Inflammatory macrophage treated with lipopolysaccharide for 4 hours (primary cell): ENCODE measurements at regions not wholly inside any gene's neighbourhood (a gene's known extent, or its start where the extent isn't known, plus 50 kb on each side); places are given as distances from the start of the nearest gene placed in this dataset.
"Not testable (repeated sequence)": the region's sequence is repeated elsewhere in the genome, so short reads cannot be mapped to it uniquely, and the experiment has no call there.

Experiments
- DNase-seq: peaks from one replicate; pipeline ENCODE4 v3.0.0-alpha.2; 2020

GRCh38 chr6:27138837-27139755, 108.4 kb upstream of the PRSS16 start:
- DNase-seq: peak; percentile 68

GRCh38 chr6:27139756-27140579, 107.5 kb upstream of the PRSS16 start:
- DNase-seq: peak; percentile 16

DNA sequence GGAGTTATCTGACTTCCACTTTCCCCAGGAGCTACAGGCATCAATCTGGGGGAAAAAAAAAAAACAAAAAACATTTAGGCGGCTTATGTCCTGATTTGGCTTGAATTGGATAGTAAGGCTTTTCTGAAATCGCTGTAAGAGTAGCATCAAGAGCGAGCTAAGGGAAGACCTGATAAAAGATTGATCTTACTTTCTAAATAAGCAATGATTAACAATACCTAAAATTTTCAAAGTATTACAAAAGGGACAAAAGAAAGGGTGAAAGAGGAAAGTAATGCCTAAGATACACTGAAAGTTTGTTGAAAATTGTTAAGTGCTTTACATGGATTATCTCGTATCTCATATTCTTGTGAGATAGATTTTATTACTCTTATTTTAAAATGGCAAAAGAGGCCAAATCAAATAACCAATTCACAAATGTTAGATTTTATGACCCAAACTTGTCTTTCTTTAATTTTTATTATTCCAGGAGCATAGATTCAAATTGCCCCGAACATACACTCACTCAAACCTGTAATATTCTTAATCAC, 106.4 kb upstream of the PRSS16 start:
- DNase-seq: no peak

DNA sequence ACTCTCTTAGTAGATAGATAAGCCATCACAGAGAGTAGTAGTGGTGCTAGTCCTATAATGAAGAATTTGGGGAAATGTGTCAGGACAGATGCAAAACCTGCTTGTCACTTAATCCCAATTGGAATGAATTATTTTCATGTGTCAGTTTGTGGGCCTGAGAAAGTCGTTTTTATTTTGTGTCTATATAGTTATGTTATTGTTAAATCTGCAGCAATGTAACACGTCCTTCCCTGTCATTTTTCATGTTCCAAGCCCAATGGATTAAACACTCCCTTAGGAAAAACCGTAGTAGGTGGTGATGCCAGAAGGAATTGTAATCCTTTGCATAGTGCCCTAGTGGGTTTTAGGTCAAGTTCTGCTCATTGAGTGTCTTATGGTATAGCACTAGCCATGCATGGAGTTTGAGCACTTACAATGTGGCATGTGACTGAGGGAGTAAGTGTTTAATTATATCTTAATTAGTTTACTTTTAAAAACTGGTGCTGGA, 105.9 kb upstream of the PRSS16 start:
- no peak for DNase-seq

- DNase-seq: not testable (repeated sequence)
Observed at GRCh38 chr6:27143020-27143388, 104.5 kb upstream of the PRSS16 start.

DNA sequence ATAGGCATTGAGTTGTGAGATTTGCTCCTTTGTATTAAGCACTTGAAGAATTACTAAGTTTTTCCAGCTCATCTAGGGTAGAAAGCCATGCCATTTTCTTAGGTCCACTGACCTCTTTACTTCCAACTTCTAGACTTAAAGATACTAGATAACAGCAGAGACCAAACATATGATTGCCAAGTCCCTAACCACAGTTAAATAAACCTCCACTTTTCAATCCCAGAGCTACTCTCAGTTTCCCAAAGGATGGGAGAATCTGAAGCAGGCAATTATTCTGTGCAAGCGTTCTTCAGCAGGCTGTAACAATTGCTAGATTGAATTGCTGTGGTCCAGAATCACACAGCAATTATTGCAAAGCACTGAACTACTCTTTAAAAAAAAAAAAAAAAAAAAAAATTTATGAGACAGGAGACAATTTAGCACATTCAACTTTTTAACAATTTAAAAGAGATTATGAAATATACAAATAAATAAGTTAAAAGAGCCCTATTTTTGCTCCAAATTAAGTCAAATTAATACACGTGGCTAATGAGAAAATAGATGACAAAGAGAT, 104.0 kb upstream of the PRSS16 start:
- DNase-seq: no peak

DNA sequence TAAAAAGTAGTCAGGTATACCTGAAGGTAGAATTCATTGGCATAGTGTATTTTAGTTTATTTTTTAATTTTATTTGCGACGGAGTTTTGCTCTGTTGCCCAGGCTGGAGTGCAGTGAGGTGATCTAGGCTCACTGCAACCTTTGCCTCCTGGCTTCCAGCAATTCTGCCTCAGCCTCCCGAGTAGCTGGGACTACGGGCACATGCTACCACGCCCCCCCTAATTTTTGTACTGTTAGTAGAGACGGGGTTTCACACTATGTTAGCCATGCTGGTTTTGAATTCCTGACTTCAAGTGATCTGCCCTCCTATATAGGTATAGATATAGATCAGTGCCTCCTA, 102.8 kb upstream of the PRSS16 start:
- no peak for DNase-seq

DNA sequence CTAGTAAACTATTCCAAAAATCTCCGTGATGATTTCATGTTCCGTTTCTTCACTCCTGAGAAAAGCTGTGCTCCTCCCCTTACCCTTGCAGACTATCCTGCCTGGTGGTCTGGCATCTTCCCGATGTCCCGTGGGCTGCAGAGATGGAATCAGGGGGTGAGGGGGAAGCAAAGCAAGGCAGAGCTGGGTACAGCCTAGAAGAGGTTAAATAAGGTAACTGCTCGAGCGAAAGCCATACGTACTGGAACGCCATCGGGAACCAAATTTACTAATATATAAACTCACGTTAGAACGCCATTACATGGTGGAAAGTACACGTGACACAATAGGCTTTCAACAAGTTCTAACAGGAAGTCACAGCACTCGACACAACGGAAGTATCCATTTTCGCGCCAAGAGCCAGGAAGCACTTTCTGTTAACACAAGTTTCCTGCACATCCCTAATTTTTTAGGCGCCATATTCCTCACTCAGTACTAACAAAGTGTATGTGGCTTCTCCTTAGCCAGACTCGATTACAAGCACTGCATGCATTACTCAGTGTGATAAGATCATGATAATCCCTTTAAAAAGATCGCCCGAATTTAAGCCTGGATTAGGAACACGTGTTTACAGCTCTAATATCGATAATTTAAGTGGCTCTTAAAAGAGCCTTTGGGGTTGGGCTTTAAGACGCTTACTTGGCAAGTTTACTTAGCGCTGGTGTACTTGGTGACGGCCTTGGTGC, 101.6 kb upstream of the PRSS16 start:
- DNase-seq: peak; percentile 85

GRCh38 chr6:27146456-27146705, 101.1 kb upstream of the PRSS16 start:
- DNase-seq: not testable (repeated sequence)

GRCh38 chr6:27146706-27147505, 100.6 kb upstream of the PRSS16 start:
- DNase-seq: peak; percentile 99

- DNase-seq: no peak
Observed at GRCh38 chr6:27148404-27148795, 99.1 kb upstream of the PRSS16 start.

- no peak for DNase-seq
Observed at GRCh38 chr6:27149150-27149549, 98.4 kb upstream of the PRSS16 start.

DNA sequence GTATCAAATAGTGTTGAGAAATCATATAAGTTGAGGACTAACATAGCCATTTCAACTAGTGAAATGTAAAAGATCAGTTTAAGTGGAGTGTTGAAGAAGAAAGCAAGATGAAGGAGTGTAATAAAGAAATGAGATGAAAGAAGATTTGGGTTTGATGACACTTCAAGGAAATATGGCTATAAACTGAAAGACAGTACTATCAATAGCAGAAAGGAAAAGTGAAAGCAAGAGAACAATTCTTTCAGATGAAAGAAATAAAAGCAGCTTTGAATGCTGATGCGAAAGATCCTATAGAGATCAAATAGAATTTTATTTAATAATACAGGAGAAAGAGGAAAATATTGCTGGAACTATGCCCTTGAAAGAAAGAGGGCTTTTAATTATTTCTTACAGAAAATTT, 92.8 kb upstream of the PRSS16 start:
- DNase-seq: no peak

- DNase-seq: no peak
Observed at GRCh38 chr6:27156874-27157458, 90.5 kb upstream of the PRSS16 start.

- peak; percentile 75 for DNase-seq
Observed at GRCh38 chr6:27157459-27158315, 89.8 kb upstream of the PRSS16 start.

DNA sequence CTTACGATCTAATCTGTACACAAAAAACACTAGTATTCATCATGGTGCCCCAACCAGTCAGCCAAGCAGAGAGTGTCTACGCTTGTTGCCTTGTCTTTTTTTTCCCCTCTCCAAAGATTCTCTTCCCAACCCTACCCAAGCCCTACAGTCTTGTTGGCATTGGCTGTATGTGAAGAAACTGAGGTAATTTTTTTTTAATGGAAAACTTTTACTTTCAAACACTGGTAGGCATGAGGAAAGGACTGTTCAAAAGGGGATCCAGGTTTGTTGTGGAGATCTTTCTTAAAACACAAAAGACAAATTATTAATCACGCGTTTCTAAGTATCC, 89.2 kb upstream of the PRSS16 start:
- DNase-seq: no peak

- DNase-seq: no peak
Observed at GRCh38 chr6:27159725-27160124, 87.8 kb upstream of the PRSS16 start.

DNA sequence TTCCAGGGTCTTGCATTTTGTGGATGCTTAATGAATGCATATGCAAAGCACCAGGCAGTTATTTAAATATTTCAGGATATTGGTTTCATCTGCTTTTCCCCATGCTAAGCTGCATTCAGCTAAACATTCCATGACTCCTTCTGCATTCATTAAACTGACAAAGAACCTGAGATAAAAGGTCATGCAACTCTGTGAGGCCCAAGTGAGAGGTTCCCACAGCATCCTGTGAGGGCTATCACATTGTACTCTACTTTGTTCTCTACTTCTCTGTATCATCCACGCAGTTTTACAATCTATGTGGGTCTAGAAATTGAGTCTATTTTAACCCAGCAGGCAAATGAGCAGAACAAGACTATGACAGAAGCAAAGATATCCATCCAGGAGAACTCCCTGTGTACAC, 86.4 kb upstream of the PRSS16 start:
- no peak for DNase-seq

DNA sequence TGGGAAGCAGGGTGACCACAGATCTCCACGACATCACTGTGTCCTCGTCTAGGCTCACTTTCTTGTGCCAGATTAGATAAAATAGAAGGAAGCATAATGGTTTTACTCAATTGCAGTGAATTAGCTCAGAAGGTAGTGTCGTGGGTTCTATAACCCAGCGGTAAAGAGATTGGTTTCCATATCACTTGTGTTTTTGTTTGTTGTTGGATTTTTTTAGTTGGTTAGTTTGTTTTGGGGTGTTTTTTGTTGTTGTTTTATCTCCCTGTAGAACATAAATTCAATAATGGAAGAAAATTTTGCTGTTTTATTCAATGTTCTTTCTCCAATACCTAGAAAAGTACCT, 85.9 kb upstream of the PRSS16 start:
- no peak for DNase-seq

- peak; percentile 33 for DNase-seq
Observed at GRCh38 chr6:27161946-27162603, 85.4 kb upstream of the PRSS16 start.
